ENCODE measurements at regions not wholly inside any gene's neighbourhood (a gene's known extent, or its start where the extent isn't known, plus 50 kb on each side); places are given as distances from the start of the nearest gene placed in this dataset.

DNA sequence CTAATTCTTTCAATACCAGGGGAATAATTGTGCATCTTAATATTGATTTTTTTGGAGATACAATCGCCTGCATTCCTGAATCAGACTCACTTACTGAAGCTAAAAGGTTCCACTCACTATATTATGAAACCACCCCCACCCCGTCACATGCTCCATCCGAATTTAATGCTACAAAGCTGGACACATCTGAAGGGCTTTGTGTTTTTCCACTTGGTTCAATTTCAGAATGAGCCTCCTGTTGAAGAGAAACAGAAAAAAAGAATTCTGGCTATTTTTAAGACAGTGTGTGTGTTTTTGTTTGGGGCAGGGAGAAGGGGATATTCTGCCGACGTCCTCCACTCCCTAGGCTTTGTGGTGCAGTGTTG is 165.5 kb upstream of the TBX20 start:
- no peak overlapping the region for H3K4me3 ChIP-seq (ENCODE audit: severe bottlenecking)
- no peak for ATAC-seq (ENCODE audit: low read depth)
- H3K36me3 ChIP-seq (ENCODE audit: low read depth) = no peaks in the 10 kb centered on the region
- H3K4me1 ChIP-seq (ENCODE audit: insufficient read depth, poor library complexity, severe bottlenecking) = no peaks in the 10 kb centered on the region
- TF ChIP-seq, protein P1, sequence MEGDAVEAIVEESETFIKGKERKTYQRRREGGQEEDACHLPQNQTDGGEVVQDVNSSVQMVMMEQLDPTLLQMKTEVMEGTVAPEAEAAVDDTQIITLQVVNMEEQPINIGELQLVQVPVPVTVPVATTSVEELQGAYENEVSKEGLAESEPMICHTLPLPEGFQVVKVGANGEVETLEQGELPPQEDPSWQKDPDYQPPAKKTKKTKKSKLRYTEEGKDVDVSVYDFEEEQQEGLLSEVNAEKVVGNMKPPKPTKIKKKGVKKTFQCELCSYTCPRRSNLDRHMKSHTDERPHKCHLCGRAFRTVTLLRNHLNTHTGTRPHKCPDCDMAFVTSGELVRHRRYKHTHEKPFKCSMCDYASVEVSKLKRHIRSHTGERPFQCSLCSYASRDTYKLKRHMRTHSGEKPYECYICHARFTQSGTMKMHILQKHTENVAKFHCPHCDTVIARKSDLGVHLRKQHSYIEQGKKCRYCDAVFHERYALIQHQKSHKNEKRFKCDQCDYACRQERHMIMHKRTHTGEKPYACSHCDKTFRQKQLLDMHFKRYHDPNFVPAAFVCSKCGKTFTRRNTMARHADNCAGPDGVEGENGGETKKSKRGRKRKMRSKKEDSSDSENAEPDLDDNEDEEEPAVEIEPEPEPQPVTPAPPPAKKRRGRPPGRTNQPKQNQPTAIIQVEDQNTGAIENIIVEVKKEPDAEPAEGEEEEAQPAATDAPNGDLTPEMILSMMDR (IDR thresholded peaks at IDR 0.05; ENCODE audit: poor library complexity, severe bottlenecking) = no peak
- H3K27ac ChIP-seq (ENCODE audit: poor library complexity, severe bottlenecking) = no peak overlapping the region
- H3K27me3 ChIP-seq (ENCODE audit: insufficient read depth, poor library complexity, severe bottlenecking) = peaks cover 17% of the 10 kb centered on the region
- DNase-seq (ENCODE audit: low spot score) = no peak
- no peaks in the 10 kb centered on the region for H3K9me3 ChIP-seq (ENCODE audit: severe bottlenecking)

DNA sequence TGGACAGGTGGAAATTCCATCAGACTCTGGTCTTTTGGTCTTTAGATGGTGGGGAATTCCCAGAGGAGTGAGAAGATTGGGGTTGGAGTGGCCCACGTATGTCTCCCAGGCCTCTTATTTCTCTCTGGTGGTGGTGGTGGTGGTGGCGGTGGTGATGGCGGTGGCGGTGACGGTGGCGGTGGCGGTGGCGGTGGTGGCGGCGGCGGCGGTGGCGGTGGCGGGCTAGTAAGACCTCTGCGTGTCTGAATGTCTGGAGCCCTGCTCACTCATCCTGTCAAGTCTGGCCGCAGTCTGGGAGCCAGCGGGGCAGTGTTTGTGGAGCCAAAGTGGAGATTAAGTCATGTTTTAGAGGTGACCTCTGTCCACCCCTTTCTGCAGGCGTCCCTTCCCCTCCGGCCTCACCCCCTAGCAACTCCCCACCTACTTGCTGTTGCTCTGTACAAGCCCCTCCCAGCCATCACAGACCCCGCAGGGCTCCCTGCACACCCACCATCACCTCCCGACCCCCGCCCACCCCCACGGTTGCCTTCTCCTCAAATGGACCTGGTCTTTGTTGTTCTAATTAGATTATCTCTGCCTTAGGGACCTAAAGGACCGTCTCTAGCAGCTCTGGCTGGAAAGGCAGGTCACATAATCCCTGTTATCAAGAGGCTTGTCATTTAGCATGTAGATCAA is 165.0 kb upstream of the TBX20 start:
- Histone ChIP-seq H3K4me3 (ENCODE audit: severe bottlenecking) (no peak overlapping the region), H3K27ac (ENCODE audit: poor library complexity, severe bottlenecking) (no peak overlapping the region), H3K4me1 (ENCODE audit: insufficient read depth, poor library complexity, severe bottlenecking) (no peaks in the 10 kb centered on the region), H3K36me3 (ENCODE audit: low read depth) (no peaks in the 10 kb centered on the region), H3K27me3 (ENCODE audit: insufficient read depth, poor library complexity, severe bottlenecking) (peaks cover 17% of the 10 kb centered on the region), H3K9me3 (ENCODE audit: severe bottlenecking) (no peaks in the 10 kb centered on the region)
- TF ChIP-seq, protein P1 (IDR thresholded peaks at IDR 0.05; ENCODE audit: poor library complexity, severe bottlenecking) = no peak
- DNase-seq (ENCODE audit: low spot score) (no peak), ATAC-seq (ENCODE audit: low read depth) (no peak)

DNA sequence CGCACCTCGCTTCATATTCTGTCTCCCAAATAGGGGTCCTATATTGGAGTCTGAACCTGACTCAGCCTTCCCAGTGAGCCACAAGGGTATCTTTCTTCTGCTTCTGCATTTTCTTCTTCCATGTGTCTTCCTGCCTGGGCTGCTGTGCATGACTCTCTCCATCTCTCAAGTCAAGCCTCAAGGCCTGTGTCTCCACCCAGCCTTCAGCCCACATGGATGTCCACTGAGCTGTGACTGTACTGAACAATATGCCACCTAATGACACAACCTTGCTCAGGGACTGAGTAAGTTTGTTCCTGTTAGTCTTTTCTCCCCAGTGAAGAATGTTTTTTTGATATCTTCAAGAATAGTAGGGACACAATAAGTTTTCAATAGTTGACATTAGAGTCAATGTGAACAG is 162.7 kb upstream of the TBX20 start:
- peaks cover 11% of the 10 kb centered on the region for H3K27me3 ChIP-seq (ENCODE audit: insufficient read depth, poor library complexity, severe bottlenecking)
- no peak overlapping the region for H3K27ac ChIP-seq (ENCODE audit: poor library complexity, severe bottlenecking)
- no peaks in the 10 kb centered on the region for H3K9me3 ChIP-seq (ENCODE audit: severe bottlenecking)
- no peak overlapping the region for H3K4me3 ChIP-seq (ENCODE audit: severe bottlenecking)
- H3K36me3 ChIP-seq (ENCODE audit: low read depth) = no peaks in the 10 kb centered on the region
- H3K4me1 ChIP-seq (ENCODE audit: insufficient read depth, poor library complexity, severe bottlenecking) = no peaks in the 10 kb centered on the region
- TF ChIP-seq, protein P1 (IDR thresholded peaks at IDR 0.05; ENCODE audit: poor library complexity, severe bottlenecking) = no peak
- DNase-seq (ENCODE audit: low spot score) (no peak), ATAC-seq (ENCODE audit: low read depth) (no peak)

DNA sequence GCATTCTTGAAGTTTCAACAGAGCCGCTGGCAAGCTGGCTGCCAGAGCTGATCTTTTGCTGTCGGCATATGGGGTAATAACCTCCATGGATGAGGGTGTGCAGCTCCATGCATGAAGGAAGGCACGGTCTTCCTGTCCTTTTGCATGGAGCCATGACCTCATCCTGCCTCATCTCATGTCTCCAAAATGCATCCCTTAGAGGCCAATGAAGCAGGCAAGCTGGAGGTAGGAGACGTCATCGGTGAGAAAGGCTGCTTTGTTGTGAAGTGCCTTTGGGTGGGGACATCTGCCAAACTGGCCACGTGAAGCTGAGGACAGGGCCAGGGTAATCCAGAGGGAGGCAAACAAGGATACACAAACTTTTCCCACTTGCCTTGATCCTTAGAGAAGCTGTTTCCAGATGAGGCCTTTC is 161.5 kb upstream of the TBX20 start:
- no peaks in the 10 kb centered on the region for H3K4me1 ChIP-seq (ENCODE audit: insufficient read depth, poor library complexity, severe bottlenecking)
- TF ChIP-seq, protein P1 (IDR thresholded peaks at IDR 0.05; ENCODE audit: poor library complexity, severe bottlenecking) = no peak
- H3K9me3 ChIP-seq (ENCODE audit: severe bottlenecking) = no peaks in the 10 kb centered on the region
- H3K27ac ChIP-seq (ENCODE audit: poor library complexity, severe bottlenecking) = no peak overlapping the region
- H3K27me3 ChIP-seq (ENCODE audit: insufficient read depth, poor library complexity, severe bottlenecking) = peaks cover 11% of the 10 kb centered on the region
- no peak overlapping the region for H3K4me3 ChIP-seq (ENCODE audit: severe bottlenecking)
- ATAC-seq (ENCODE audit: low read depth) (no peak), DNase-seq (ENCODE audit: low spot score) (no peak)
- no peaks in the 10 kb centered on the region for H3K36me3 ChIP-seq (ENCODE audit: low read depth)

DNA sequence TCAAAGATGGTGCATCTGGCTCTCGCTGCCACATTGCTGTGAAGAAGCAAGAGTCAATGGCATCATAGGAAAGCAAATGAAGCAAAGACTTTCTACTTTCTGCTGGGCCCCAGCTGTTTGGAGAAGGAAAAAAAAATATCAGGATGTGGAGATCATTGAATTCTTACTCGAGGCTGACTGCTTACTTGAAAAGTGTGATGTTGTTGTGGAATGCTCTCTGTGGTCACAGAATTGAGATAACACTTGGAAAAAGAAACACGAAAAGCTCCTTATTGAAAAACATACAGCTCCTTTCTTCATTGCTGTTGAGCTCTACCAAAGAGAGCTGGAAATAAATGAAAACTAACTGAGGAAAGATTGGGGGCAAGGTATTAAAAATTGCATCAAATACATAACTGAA is 157.4 kb upstream of the TBX20 start:
- TF ChIP-seq, protein P1 (IDR thresholded peaks at IDR 0.05; ENCODE audit: poor library complexity, severe bottlenecking) = no peak
- H3K36me3 ChIP-seq (ENCODE audit: low read depth) = no peaks in the 10 kb centered on the region
- H3K4me3 ChIP-seq (ENCODE audit: severe bottlenecking) = no peak overlapping the region
- no peak overlapping the region for H3K27ac ChIP-seq (ENCODE audit: poor library complexity, severe bottlenecking)
- H3K4me1 ChIP-seq (ENCODE audit: insufficient read depth, poor library complexity, severe bottlenecking) = no peaks in the 10 kb centered on the region
- ATAC-seq (ENCODE audit: low read depth) (no peak), DNase-seq (ENCODE audit: low spot score) (no peak)
- no peaks in the 10 kb centered on the region for H3K27me3 ChIP-seq (ENCODE audit: insufficient read depth, poor library complexity, severe bottlenecking)
- H3K9me3 ChIP-seq (ENCODE audit: severe bottlenecking) = no peaks in the 10 kb centered on the region
